H1 (cell line): ENCODE measurements at regions not wholly inside any gene's neighbourhood (a gene's known extent, or its start where the extent isn't known, plus 50 kb on each side); places are given as distances from the start of the nearest gene placed in this dataset.

Source experiments
- ASH2L ChIP-seq: fragments of 200-600, 300-600 bp; sonication (generic); IDR thresholded peaks from one replicate; pipeline ENCODE4 v1.7.1; 2017; ENCODE audit warnings: low read length
- ATF2 ChIP-seq: IDR thresholded peaks from 2 replicates; pipeline ENCODE4 v1.6.1; 2012; ENCODE audit warnings: low read length, inconsistent platforms
- CHD2 ChIP-seq: IDR thresholded peaks from 2 replicates; pipeline ENCODE4 v1.6.1; 2012; ENCODE audit warnings: low read length, improper control_type of control experiment
- CHD7 ChIP-seq: fragments of 300-600 bp; sonication (generic); IDR thresholded peaks from 2 replicates; pipeline ENCODE4 v1.7.1; 2012; ENCODE audit warnings: low read length, moderate library complexity, mild to moderate bottlenecking, inconsistent platforms; ENCODE audit not compliant: insufficient replicate concordance
- JUN ChIP-seq: IDR thresholded peaks from 2 replicates; pipeline ENCODE4 v1.6.1; 2011; ENCODE audit warnings: low read depth, mild to moderate bottlenecking, improper control_type of control experiment, low read length
- KDM5A ChIP-seq: fragments of 200-600 bp; IDR thresholded peaks from 2 replicates; pipeline ENCODE4 v1.7.1; 2012; ENCODE audit warnings: mild to moderate bottlenecking, low read length, inconsistent platforms, mixed read lengths
- POLR2A ChIP-seq, 2 experiments: IDR thresholded peaks; 1 replicate in 1 of 2; 2 replicates in 1 of 2; pipeline ENCODE4 v1.6.1; 2011; ENCODE audit warnings: low read depth in 2 of 2, low read length in 2 of 2, mild to moderate bottlenecking in 2 of 2; ENCODE audit errors: control extremely low read depth in 1 of 2
- RAD21 ChIP-seq, 2 experiments: IDR thresholded peaks in 1 of 2; conservative IDR thresholded peaks in 1 of 2; 2 replicates each; pipeline ENCODE4 v1.6.1; 2011; ENCODE audit warnings: low read depth in 2 of 2, low read length in 2 of 2, improper control_type of control experiment in 1 of 2, inconsistent platforms in 1 of 2, mild to moderate bottlenecking in 1 of 2, moderate library complexity in 1 of 2
- RFX5 ChIP-seq: IDR thresholded peaks from 2 replicates; pipeline ENCODE4 v1.6.1; 2011; ENCODE audit warnings: low read depth, low read length, improper control_type of control experiment, borderline replicate concordance
- SRF ChIP-seq: IDR thresholded peaks from 2 replicates; pipeline ENCODE4 v1.6.1; 2011; ENCODE audit warnings: mild to moderate bottlenecking, low read depth, low read length, moderate library complexity
- TAF1 ChIP-seq: IDR thresholded peaks from 2 replicates; pipeline ENCODE4 v1.6.1; 2011; ENCODE audit warnings: mild to moderate bottlenecking, low read depth, low read length
- TBP ChIP-seq: IDR thresholded peaks from 2 replicates; pipeline ENCODE4 v1.6.1; 2011; ENCODE audit warnings: low read depth, low read length, improper control_type of control experiment

GRCh38 chr4:75169020-75169419, 236.1 kb downstream of the PARM1 start (continued):
- TF ChIP-seq CHD7: no peak
- TF ChIP-seq RFX5: no peak
- no peak for TF ChIP-seq KDM5A
- no peak for TF ChIP-seq TBP
- no peak for TF ChIP-seq RAD21 (IDR thresholded peaks at IDR 0.05 in 1 of 2, conservative IDR thresholded peaks at IDR 0.05 in 1 of 2; ENCODE audit: low read depth in 2 of 2, low read length in 2 of 2)
- TF ChIP-seq JUN: no peak
- no peak for TF ChIP-seq SRF
- TF ChIP-seq TAF1: no peak
- no peak for TF ChIP-seq POLR2A (IDR thresholded peaks at IDR 0.05; ENCODE audit: control extremely low read depth in 1 of 2, low read depth in 2 of 2, low read length in 2 of 2)
- no peak for TF ChIP-seq ASH2L
- TF ChIP-seq ATF2: no peak
- TF ChIP-seq CHD2: no peak
